Activated T-cell treated with anti-CD3 and anti-CD28 coated beads for 24 hours (primary cell): ENCODE measurements at regions not wholly inside any gene's neighbourhood (a gene's known extent, or its start where the extent isn't known, plus 50 kb on each side); places are given as distances from the start of the nearest gene placed in this dataset.

Source experiments
- DNase-seq: peaks from one replicate; pipeline ENCODE4 v3.0.0-alpha.2; 2020; ENCODE audit warnings: low read depth

DNA sequence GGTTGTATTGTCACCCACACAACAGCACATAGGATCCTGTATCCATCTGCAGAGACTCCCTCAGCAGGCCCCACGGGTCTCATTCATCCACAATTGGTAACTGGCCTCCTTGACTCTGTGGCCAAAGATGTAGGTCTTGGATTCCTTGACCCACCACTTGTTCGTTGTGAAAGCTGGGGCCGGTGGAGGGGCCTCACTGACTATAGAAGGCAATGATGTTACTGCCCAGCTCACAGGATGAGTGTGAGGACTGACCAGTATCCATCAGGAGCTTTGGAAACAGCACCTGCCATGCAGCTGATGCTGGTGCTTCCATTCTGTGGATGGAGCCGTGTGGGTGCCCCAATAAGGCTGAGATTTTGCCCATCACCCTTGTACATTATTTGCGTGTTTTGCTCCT lies 615.7 kb downstream of the BRD1 start:
- DNase-seq = no peak

DNA sequence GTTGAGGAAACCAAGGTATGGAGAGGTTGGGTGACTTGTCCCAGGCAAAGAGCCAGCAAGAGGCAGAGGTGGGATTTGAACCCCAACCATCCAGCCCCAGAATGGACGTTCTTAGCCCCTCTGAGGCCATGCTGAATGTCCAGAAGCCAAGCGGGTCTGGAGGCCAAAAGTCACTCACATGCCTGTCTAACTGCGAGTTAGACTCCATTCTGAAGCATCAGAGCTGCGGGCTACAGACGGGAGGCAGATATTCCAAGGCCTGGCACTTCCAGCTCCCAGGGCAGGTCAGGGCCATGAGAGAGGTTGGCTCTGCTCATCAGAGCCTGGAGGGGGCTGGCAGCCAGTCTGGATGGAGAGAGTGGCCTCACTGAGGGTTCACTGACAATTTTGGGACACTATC lies 616.5 kb downstream of the BRD1 start:
- DNase-seq = no peak

DNA sequence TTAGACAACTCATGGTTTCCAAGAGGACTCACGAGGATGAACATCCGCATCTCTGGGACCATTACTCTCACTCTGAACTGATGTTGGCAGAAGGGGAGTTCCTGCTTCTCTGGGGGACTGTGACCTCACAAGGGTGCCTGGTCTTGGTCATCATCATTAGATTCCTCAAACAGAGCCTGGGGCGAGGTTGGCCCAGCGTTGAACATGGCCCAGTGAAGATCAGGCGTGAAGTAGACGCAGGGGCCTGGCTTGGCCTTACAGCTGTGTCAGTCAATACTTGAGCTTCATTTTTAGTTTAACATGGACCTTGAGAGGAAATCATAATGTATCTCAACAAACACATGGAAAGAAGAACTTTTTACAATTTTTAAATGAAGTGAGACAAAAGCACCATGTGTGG lies 617.1 kb downstream of the BRD1 start:
- DNase-seq = no peak

DNA sequence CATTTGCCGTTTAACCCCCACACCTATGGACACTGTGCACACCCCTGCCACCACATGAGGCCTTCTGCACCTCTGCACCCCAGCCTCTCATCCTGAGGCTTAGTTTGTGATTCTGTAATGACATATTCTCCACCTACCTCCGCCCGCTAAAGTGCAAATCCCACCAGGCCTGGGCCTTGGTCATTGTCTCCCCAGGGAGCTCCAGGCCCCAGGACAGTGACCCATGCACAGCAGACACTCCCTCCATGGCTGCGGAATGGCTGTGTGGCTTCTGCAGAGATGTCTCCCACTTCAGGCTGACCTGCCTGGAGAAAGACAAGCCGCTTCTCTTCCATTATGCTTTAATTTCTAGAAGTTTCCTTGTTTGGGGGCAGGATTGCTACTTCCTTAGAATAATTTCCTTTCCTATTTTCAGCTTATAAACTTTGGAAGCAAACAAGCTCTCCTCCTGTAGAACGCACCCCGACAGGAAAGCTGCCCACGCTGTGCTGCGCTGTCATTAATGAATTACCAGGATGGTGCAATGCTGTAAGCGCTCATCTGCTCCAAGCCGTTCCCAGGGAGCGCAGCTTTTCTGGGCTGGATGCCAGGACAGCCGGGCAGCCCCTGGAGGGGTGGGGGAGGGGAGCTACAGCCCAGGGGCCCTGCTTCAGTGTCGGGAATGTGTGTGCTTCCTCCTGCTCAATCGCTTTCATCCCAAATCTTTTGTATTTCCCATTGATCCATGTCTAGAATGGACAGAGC lies 618.0 kb downstream of the BRD1 start:
- DNase-seq = no peak

DNA sequence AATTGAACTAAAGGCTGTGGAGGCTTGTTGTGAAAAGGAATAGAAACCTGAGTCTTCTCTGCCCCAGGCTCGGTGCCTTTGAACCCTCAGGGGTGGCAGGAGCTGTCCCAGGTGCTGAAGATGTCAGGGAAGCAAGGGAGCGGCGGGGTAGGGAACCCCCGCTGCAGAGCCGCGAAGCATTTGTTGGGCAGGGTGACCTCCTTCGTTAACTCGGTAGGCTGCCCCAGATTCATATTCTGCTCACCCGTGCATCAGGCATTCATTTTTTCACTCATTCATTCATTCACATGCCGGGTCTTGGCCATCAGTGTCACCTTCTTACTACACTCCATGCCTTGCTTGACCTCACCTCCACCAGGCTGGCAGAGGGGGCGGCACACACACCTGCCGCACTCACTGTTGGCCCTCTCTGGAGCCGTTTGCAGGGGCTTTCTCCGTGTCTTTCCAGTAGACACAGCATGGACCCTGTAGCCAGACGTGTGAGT lies 618.9 kb downstream of the BRD1 start:
- no peak for DNase-seq

DNA sequence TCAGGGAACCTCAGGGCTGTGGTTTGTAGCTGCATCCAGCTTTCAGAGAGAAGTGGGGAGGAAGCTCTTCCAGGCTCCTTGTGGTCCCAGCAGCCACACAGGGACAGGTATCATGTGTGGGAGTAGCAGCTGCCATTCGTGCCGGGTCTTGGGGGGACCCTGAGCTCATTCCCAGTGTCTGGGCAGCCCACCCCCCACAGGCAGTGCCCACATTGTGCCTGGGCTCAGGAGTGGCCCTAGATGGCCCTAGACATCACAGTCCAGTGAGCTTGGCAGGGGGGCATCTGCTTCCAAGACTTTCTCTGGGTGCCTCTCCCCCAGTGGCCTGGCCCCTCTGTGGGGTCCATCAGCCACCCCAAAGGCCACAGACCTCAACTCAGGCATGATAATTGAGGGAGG lies 619.7 kb downstream of the BRD1 start:
- DNase-seq = no peak

DNA sequence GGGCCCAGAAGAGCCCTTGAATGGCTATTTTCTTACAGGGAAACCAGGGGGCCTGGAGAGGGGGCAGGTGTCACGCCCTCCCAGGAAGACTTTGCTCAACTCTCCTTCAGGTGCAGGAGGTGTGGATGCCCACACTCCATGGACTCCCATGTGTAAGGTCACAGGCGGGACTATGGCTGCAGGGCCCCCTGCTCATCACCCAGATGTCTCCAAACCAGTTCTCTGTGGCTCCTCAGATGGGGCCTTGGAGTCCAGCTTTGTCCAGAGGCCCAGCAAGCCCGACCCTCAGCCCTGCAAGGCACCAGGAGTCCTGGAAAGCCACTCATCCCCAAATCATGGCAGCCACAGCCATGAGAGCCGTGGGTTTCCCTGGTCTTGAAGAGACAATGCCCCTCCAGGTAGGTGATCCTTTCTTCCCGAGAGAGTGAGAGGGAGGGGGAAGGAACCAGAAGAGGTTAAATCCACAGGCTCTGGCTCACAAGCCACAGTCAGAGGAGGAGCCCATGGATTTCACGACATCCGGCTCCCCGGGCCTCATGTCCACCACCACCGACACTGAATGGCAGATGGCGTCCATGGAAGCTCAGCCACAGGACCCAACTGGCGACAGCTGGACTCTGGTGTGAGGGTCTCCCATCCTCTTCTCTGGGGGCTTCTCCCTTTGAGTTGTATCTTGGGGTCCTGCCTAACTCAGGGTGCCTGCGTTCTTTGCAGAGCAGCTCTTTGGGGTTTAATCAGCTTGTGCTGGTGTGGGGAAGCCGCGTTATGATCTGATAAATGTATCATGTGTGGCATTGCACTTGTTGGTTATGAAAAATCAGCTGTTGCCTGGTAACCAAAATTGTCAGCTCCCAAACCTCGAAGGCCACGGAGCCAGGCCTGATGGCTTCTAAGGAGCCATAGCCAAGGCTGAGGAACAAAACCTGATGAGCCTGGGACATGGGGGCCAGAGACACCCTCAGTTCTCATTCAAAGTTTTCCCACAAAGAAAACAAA lies 620.4 kb downstream of the BRD1 start:
- DNase-seq = no peak

DNA sequence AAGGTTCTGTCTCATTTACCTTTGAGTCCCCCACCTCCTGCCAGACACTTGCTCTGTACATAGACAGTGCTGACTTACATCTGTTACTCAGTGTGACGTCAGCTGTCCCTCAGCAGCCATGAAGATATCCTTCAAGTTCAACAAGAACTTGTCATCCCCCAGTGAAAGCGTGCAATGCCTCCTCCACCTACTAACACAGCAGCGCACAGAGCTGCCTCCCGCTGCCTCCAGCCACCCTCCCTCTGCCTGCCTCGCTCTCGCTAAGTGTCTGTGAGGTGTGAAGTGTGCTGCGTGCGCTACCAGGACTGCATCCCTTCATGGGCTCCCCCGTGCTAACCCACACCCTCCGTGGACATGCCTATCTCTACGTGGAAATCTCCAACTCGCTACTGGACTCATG lies 621.4 kb downstream of the BRD1 start:
- no peak for DNase-seq

DNA sequence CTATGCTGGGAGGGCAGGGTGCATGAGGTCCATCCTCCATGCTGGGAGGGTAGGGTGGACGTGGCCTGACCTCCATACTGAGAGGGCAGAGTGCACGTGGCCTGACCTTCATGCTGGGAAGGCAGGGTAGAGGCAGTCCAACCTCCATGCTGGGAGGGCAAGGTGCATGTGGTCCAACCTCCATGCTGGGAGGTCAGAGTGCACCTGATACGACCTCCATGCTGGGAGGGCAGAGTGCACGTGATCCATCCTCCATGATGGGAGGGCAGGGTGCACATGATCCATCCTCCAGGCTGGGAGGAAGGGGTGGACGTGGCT lies 622.2 kb downstream of the BRD1 start:
- DNase-seq = no peak

DNA sequence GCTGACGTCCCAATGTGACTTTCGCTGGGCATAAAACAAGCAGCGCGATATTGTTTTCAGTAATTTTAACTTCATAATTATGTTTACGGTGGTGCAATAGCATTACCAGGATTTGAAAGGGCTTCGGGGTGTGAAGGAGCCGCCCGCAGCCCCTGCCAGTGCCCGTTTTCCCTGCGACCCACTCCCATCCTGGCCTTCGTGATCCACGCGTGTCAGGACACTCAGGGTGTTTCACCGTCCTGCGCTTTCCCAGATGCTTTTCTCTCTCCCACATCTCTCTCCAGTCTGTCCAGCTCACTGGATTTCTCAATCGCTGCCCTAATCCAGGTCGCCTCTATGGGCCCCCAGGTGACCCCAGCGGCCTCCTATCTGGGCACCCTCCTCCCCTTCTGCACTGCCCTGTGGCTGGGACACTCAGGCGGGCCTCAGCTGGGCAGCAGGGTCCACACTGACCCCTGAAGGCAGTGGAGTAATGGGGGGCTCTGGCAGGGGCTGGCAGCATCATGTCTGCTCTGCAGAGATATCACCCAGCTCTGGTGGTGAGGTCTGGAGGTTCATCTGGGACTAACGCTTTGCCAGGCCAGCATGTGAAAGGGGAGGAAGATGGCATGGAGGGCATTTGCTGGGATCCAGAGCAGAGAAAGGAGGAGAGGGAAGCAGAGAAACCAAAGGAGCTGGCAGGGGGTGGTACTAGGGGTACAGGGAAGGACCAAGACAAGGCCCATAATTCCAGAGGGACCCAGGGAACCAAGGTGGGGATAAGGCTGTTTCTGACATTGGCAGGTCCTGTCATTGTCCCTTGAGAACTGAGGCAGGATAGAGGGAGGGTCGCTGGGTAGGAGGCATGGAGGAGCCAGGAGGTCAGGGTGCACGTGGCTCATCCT lies 622.8 kb downstream of the BRD1 start:
- no peak for DNase-seq

DNA sequence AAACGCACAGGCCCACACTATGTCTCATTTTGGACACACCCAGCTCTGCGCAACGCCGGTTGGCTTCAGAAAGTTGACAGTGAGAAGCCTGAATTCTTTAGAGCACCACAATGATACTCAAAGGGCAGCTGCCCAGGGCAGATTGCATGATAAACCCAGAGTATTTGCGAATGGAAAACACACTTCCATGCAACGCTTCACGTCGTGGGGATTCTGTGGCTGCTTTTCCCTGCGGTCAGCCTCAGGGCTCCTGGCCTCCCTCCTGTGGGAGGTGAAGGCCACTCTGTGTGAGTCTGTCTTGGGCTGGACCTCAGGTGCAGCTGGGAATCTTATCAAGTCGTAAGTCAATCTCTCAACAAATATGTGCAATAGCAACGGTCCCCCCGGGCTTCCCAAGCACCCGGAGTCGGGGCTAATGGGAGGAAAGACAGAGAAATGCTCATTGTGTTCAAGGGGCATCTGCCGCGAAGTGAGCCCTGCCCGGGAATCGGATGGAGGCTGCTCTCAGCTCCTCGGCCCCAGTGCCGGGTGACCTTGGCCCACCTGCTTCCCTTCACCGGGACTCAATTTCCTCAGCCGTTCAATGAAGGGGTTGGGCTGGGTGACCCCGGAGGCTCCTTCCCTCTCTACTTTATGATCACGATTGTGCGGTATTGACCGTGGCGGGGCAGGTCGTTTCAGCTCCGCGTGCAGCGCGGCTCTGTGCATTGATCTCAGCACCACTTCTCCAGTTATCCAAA lies 623.6 kb downstream of the BRD1 start:
- DNase-seq = no peak

DNA sequence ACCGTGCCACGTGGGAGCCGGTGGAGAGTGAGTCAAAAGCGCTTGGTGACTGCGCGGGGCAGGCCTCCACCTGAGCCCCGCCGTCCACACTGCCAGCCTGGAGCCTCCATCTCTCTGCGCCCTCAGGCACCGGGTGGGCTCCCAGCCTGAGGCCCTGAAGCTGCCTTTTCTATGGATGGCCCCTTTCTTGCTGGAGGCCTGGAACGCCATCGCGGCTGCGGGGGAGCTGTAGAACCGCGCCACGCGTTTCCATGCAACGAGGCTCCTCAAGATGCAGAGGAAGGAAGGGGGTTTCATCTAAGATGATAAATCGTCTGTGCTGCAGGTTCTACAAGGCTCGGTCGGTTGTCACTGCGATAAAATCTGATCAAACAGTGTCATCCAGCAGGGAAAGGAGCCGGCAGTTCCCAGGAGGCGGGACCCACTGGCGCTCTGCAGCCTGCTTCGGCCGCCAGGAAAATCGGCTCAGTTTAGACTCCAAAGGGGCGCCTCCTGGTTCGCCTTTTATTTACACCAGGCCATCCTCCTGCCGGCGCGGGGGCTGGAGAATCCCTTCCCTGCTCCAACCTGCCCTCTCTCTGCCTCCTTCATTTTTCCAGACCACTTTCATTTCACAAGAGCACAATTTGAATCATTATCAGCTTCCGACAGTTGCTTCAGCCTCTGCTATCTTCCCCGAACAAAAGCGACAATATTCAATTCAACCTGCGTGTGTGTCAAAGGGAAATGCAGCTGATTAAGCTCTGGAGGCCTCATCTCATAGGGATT lies 624.4 kb downstream of the BRD1 start:
- DNase-seq = no peak

DNA sequence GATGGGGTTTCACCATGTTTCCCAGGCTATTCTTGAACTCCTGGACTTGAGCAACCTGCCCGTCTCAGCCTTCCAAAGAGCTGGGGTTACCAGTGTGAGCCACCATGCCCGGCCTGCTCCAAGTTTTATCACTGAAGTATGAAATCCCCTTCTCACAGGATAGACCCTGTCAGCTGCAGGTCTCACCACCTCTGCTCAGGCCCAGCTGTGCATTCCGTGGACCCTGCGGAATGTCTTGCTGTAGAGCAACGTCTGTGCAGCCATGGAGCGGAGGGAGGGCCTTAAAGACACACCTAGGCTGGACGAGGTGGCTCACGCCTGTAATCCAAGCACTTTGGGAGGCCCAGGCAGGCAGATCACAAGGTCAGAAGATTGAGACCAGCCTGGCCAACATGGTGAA lies 625.4 kb downstream of the BRD1 start:
- no peak for DNase-seq

DNA sequence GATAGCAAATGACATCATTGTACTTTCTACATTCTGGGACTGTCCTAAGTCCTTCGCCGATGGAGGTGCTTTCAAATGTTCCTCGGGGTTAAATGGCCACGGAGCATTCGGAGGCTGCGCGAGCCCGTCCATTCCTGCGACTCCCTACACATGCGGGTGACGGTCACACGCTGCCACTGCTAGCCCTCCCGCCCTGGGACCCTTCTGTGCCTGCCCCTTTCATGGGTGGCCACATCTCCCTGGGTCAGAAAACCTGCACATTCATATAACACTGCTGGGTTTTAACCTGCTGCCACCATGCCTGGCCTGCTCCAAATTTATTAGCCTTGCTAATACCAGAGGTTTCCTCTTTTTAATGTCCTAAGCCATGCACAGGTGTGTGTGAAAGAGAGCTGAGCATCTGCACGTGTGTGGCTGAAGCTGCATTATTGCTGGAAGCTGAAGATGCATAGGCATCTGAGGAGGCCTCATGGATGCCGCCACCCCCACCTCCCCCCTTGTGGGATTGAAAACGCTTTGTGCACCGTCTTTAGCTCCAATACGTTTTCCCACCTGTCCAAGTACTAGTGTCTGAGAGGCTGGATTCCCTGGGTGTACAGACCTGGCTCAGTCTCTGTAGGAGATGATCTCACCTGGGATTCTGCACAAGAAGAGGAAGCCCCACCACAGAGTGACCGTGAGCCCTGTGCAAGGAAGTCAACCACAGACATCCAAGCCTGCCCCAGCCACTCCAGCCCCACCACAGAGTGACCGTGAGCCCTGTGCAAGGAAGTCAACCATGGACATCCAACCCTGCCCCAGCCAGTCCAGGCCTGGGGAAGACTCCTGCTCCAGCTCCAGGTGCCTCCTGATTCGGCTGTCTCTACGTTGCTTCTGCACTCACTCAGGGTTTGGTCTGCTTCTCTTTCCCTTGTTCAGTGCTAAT lies 626.4 kb downstream of the BRD1 start:
- no peak for DNase-seq

DNA sequence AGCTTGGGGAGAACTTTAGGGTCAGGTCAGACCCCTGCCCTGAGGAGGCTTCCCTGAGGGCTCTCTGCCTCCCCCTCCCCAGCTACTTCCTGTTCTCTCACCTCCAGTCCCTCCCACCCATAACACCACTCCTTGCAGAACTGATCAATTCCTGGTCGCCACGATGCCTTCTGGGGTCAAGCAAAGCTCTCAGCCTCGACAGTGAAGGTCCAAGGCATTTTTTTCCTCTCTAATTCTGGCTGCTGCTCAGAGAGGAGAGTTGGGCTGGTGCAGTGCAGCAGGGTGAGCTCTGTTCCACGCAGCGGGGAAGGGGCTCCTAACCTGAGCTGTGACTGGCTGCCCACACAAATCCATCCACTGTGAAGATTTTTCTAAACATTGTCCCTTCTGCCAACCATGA lies 628.4 kb downstream of the BRD1 start:
- DNase-seq = no peak

DNA sequence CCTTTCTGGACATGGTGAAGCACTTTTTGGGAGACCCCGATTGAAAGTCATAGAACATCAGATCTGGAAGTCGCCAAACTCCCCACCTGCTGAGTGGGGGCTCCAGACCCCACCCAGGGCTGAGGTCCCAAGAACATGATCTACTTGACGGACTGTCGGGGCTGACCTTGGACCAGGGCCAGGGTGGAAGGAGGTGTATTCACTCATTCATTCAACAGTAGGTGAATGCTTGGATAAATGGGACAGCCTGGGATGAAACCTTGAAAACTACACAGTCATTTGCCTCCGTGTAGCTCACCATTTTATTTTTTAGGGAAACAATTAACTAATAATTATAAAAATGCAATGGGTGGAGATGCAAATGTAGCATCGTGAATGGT lies 629.0 kb downstream of the BRD1 start:
- no peak for DNase-seq

DNA sequence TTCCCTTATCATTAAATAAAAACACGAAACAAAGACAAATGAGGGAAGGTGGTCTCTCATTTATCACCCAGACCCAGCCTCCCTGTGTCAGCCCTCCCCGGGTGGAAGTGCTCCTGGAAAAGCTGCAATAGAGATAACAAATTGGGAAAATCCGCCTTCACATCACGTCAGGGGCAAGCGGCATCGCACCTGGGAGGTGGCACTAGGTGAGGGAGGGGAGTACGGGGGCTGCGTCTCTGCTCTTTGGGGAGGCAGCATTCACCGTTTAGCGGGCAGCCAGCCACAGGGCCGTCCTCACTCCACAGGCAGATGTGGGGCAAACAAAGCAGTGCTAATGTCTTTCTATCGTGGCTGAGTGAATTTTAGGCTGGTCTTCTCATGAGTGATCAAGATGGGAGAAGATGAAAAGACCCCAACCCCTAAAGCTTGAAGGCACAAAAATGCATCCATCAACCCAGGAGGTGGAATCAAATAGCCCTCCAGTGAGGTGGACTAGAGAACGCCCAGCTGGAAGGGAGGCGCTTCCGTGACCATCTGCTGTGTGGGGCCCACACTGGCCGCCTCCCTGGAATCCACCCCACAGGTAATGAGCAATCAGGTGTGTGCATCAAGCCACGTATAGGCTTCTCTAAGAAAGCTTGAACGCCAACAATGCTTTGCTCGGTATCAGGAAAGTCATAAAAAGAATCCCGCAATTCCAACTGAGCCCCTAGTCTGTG lies 629.5 kb downstream of the BRD1 start:
- DNase-seq = no peak

DNA sequence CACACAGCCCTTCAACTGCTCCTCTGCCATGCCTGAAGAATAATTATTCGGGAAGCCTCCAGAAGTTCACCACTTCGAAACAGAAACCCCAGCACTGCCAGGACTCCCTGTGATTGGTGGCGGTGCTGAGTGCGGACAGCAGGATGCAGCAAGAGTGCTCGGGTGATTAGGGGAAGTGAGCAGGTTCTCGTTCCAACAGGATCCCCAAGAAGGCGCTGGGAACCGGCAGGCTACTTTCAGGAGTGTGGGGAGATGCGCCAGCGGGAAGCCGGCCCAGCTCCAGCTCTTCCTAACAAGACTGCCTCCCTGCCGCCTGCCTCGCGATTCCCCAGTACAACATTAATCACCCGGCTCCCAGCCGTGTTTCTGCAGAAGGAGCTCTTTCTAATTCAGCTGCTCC lies 630.2 kb downstream of the BRD1 start:
- DNase-seq = no peak

DNA sequence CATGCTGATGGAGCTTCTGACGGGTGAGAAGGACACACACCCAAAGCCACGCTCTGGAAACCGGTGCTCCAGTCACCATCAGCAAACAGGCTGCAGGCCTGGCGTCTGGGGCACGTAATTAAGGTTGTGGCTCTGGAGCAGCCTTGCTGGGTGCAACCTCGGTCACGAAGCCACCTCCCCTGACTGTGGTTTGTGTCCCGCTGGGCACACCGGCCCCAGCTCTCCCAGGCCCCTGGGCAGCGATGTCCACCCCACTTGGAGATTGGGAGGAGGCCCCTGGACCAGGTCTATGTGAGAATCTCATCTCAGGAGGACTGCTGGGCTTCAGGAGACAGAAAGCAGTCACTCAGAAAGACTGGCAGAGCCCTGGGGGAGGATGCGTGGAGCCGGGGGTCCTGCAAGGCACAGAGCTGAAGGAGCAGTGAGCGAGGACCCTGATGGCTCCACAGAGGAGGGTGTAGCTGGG lies 631.6 kb downstream of the BRD1 start:
- no peak for DNase-seq
